Body of pancreas (tissue), 4 donors: ENCODE measurements at regions not wholly inside any gene's neighbourhood (a gene's known extent, or its start where the extent isn't known, plus 50 kb on each side); places are given as distances from the start of the nearest gene placed in this dataset.

ENCODE experiments used
- ATAC-seq: fragments of 150-250 bp; one replicate; pipeline ENCODE4 v1.9.1; 2016
- DNase-seq, 4 donors: peaks; one replicate each; pipeline ENCODE4 v3.0.0-alpha.2; 2019
- H3K27ac ChIP-seq, 4 donors: fragments of 200-600 bp; sonication (generic); 1 replicate in 3 of 4; 2 replicates in 1 of 4; pipeline versions ENCODE4 v1.5.1 to v1.6.1; 2016 to 2019; ENCODE audit warnings: mild to moderate bottlenecking in 1 of 4, mixed read lengths in 1 of 4, moderate library complexity in 1 of 4
- H3K27me3 ChIP-seq, 2 donors: fragments of 200-600 bp; sonication (generic); one replicate each; pipeline ENCODE4 v1.6.0; 2016; ENCODE audit warnings: mild to moderate bottlenecking in 1 of 2
- H3K36me3 ChIP-seq, 2 donors: fragments of 200-600 bp; sonication (generic); replicated peaks in 1 of 2; 2 replicates each; pipeline ENCODE4 v1.5.1; 2016; ENCODE audit warnings: low read depth in 2 of 2; ENCODE audit not compliant: insufficient read depth in 1 of 2
- H3K4me1 ChIP-seq: fragments of 200-600 bp; sonication (generic); one replicate; pipeline ENCODE4 v1.6.0; 2016
- H3K4me3 ChIP-seq, 2 donors: fragments of 200-600 bp; sonication (generic); 1 replicate in 1 of 2; 2 replicates in 1 of 2; pipeline ENCODE4 v1.5.1; 2016 to 2019
- H3K9me3 ChIP-seq, 3 donors: fragments of 200-600 bp; sonication (generic); 1 replicate in 2 of 3; 2 replicates in 1 of 3; pipeline ENCODE4 v1.5.1; 2016
- CTCF ChIP-seq, 7 experiments: fragments of 450-650 bp in 4 of 7; fragments of 200-600 bp in 3 of 7; sonication (generic) in 3 of 7; IDR thresholded peaks; one replicate each; pipeline ENCODE4 v1.5.1; 2016 to 2019; ENCODE audit warnings: antibody characterized with exemption in 7 of 7
- POLR2A ChIP-seq, 3 donors: fragments of 450-650 bp; IDR thresholded peaks; one replicate each; pipeline ENCODE4 v1.6.1; 2016; ENCODE audit warnings: antibody characterized with exemption in 3 of 3, mild to moderate bottlenecking in 2 of 3
- WGBS, 2 donors: methylation state at CpG; one replicate each; pipeline ENCODE4 v1.1.5; 2017; 5-methylcytosine and 5-hydroxymethylcytosine counted together
- intact Hi-C: fragments of 100-400 bp; cut with DNase I; formaldehyde crosslinking; loops from one replicate; pipeline ENCODE4 v1.15.1; 2023

DNA sequence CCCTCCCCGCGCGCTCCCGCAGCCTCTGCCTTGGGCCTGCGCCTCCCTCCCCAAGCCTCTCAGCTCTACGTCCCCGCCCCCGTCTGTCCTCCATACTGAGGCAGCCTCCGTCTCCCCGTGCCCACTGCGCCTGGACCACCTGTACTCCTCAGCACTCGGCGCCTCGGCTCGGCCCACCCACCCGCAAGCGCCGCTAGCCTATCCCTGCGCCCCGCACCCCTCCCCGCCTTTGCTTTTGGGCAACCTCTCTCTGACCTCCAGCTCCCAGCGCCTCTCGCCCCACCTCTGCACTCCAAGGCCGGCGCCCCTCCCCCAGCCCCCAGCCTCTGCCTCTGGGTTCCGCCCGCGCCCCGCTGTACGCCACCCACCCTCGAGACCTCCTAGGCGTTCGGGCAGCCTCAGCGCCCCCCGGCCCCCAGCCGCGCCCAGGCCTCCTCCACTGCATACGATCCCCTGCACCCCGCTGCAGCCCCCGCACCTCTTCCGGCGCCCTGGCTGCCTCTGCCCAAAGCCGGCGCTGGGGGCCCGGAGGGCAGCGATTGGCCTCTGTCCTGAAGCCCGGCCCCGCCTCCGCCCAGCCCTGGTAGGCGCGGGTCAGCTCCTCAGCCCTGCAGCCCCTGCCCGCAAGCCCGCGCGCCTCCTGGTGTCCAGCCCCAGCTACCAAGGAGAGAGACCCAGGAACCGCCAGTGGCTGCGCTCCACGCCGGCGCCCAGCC is 279.8 kb upstream of the USP9Y start:
- Histone ChIP-seq H3K36me3 (no peaks in the 10 kb centered on the region), H3K9me3 (no peaks in the 10 kb centered on the region), H3K27ac (peak overlapping the region in 2 of 4 donors; percentile 36 to 52), H3K4me3 (peak overlapping the region in 1 of 2 donors; percentile 27), H3K4me1 (no peaks in the 10 kb centered on the region), H3K27me3 (no peaks in the 10 kb centered on the region)
- DNase-seq, result peak in 2 of 4 donors; percentile 70 to 72
- TF ChIP-seq POLR2A (IDR thresholded peaks at IDR 0.05) (no peak), CTCF (IDR thresholded peaks at IDR 0.05) (peak in 4 of 7 experiments; percentile 31 to 53 (median 42))
- peak; percentile 95 for ATAC-seq
- WGBS, 2 donors, result 0% methylated on average over 9 to 11 of the region's 60 CpGs
- intact Hi-C loops, result no loop called here

DNA sequence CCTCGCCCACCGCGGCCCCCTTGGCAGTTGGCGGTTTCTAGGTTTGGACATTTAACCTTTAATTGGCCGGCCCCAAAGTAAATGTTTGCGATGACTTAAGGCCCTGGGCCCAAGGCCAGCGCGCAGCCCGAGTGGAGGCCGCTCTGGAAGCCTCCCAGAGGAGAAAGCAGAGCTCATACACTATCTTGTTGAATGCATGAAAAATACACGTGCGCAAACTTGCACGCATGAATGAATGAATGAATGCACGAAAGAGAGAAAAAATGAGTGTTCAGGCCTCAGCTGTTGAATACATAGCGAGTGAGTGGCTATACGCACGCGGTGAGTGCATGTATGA is 279.3 kb upstream of the USP9Y start:
- Histone ChIP-seq H3K4me3 (no peak overlapping the region), H3K27me3 (no peaks in the 10 kb centered on the region), H3K9me3 (no peaks in the 10 kb centered on the region), H3K27ac (no peak overlapping the region), H3K36me3 (no peaks in the 10 kb centered on the region), H3K4me1 (no peaks in the 10 kb centered on the region)
- DNase-seq (no peak), ATAC-seq (peak; percentile 15)
- WGBS, 2 donors, result 24 to 43% methylated on average over 7 to 14 of the region's 18 CpGs
- intact Hi-C loops, result no loop called here
- no peak for TF ChIP-seq POLR2A (IDR thresholded peaks at IDR 0.05)
- peak in 1 of 7 experiments; percentile 1 for TF ChIP-seq CTCF (IDR thresholded peaks at IDR 0.05)

GRCh38 chrY:12422536-12422935 is 278.5 kb upstream of the USP9Y start:
- Histone ChIP-seq H3K4me1 (no peaks in the 10 kb centered on the region), H3K4me3 (no peak overlapping the region), H3K9me3 (no peaks in the 10 kb centered on the region), H3K27me3 (no peaks in the 10 kb centered on the region), H3K27ac (no peak overlapping the region), H3K36me3 (no peaks in the 10 kb centered on the region)
- ATAC-seq (no peak), DNase-seq (no peak)
- TF ChIP-seq POLR2A (IDR thresholded peaks at IDR 0.05) (no peak), CTCF (IDR thresholded peaks at IDR 0.05) (no peak)
- intact Hi-C loops, result no loop called here
- 78 to 80% methylated on average over 5 of the region's 5 CpGs for WGBS, 2 donors

GRCh38 chrY:12423416-12424252 is 277.4 kb upstream of the USP9Y start:
- 84 to 90% methylated on average over 4 to 5 of the region's 6 CpGs for WGBS, 2 donors
- intact Hi-C loops, result no loop called here
- H3K4me1 ChIP-seq, result no peaks in the 10 kb centered on the region
- no peak overlapping the region for H3K27ac ChIP-seq
- H3K36me3 ChIP-seq, result no peaks in the 10 kb centered on the region
- no peaks in the 10 kb centered on the region for H3K27me3 ChIP-seq
- TF ChIP-seq CTCF (IDR thresholded peaks at IDR 0.05), result no peak
- TF ChIP-seq POLR2A (IDR thresholded peaks at IDR 0.05), result no peak
- H3K9me3 ChIP-seq, result no peaks in the 10 kb centered on the region
- ATAC-seq (no peak), DNase-seq (no peak)
- no peak overlapping the region for H3K4me3 ChIP-seq
